Lower leg skin (tissue), 3 donors: ENCODE measurements at regions not wholly inside any gene's neighbourhood (a gene's known extent, or its start where the extent isn't known, plus 50 kb on each side); places are given as distances from the start of the nearest gene placed in this dataset.

Experiments used
- POLR2A ChIP-seq, 2 donors: fragments of 450-650 bp; IDR thresholded peaks; one replicate each; pipeline ENCODE4 v1.6.1; 2016 to 2017; ENCODE audit warnings: antibody characterized with exemption in 2 of 2, mild to moderate bottlenecking in 1 of 2, moderate library complexity in 1 of 2
- TF ChIP-seq, protein P1 (sequence below), 3 donors: fragments of 450-650 bp; IDR thresholded peaks; one replicate each; pipeline ENCODE4 v1.5.1; 2016; ENCODE audit warnings: antibody characterized with exemption in 3 of 3, mild to moderate bottlenecking in 3 of 3, moderate library complexity in 2 of 3

GRCh38 chr4:67035501-67035900, 509.8 kb downstream of the CENPC start:
- TF ChIP-seq, protein P1, sequence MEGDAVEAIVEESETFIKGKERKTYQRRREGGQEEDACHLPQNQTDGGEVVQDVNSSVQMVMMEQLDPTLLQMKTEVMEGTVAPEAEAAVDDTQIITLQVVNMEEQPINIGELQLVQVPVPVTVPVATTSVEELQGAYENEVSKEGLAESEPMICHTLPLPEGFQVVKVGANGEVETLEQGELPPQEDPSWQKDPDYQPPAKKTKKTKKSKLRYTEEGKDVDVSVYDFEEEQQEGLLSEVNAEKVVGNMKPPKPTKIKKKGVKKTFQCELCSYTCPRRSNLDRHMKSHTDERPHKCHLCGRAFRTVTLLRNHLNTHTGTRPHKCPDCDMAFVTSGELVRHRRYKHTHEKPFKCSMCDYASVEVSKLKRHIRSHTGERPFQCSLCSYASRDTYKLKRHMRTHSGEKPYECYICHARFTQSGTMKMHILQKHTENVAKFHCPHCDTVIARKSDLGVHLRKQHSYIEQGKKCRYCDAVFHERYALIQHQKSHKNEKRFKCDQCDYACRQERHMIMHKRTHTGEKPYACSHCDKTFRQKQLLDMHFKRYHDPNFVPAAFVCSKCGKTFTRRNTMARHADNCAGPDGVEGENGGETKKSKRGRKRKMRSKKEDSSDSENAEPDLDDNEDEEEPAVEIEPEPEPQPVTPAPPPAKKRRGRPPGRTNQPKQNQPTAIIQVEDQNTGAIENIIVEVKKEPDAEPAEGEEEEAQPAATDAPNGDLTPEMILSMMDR (IDR thresholded peaks at IDR 0.05), result no peak
- TF ChIP-seq POLR2A (IDR thresholded peaks at IDR 0.05), result no peak
